BLaER1 (cell line): ENCODE measurements at regions not wholly inside any gene's neighbourhood (a gene's known extent, or its start where the extent isn't known, plus 50 kb on each side); places are given as distances from the start of the nearest gene placed in this dataset.
"Not testable (repeated sequence)": the region's sequence is repeated elsewhere in the genome, so short reads cannot be mapped to it uniquely, and the experiment has no call there.

Source experiments
- H3K27ac ChIP-seq: shearing (Covaris generic); formaldehyde crosslinking; 2 replicates; pipeline ENCODE4 v1.8.1; 2022
- H3K27me3 ChIP-seq: shearing (Covaris generic); formaldehyde crosslinking; 2 replicates; pipeline ENCODE4 v1.8.1; 2022
- H3K36me3 ChIP-seq: shearing (Covaris generic); formaldehyde crosslinking; 2 replicates; pipeline ENCODE4 v1.8.1; 2022
- H3K4me1 ChIP-seq: shearing (Covaris generic); formaldehyde crosslinking; 2 replicates; pipeline ENCODE4 v1.8.1; 2022
- H3K4me2 ChIP-seq: shearing (Covaris generic); formaldehyde crosslinking; 2 replicates; pipeline ENCODE4 v1.8.1; 2022
- H3K4me3 ChIP-seq: shearing (Covaris generic); formaldehyde crosslinking; 2 replicates; pipeline ENCODE4 v1.8.1; 2022
- H3K9ac ChIP-seq: shearing (Covaris generic); formaldehyde crosslinking; 2 replicates; pipeline ENCODE4 v1.8.1; 2022
- H3K9me3 ChIP-seq: shearing (Covaris generic); formaldehyde crosslinking; 2 replicates; pipeline ENCODE4 v1.8.1; 2022
- H4K20me1 ChIP-seq: shearing (Covaris generic); formaldehyde crosslinking; 2 replicates; pipeline ENCODE4 v1.8.1; 2022
- Cebpa-rat ChIP-seq: shearing (Covaris generic); IDR thresholded peaks from 2 replicates; pipeline ENCODE4 v1.8.1; 2022

DNA sequence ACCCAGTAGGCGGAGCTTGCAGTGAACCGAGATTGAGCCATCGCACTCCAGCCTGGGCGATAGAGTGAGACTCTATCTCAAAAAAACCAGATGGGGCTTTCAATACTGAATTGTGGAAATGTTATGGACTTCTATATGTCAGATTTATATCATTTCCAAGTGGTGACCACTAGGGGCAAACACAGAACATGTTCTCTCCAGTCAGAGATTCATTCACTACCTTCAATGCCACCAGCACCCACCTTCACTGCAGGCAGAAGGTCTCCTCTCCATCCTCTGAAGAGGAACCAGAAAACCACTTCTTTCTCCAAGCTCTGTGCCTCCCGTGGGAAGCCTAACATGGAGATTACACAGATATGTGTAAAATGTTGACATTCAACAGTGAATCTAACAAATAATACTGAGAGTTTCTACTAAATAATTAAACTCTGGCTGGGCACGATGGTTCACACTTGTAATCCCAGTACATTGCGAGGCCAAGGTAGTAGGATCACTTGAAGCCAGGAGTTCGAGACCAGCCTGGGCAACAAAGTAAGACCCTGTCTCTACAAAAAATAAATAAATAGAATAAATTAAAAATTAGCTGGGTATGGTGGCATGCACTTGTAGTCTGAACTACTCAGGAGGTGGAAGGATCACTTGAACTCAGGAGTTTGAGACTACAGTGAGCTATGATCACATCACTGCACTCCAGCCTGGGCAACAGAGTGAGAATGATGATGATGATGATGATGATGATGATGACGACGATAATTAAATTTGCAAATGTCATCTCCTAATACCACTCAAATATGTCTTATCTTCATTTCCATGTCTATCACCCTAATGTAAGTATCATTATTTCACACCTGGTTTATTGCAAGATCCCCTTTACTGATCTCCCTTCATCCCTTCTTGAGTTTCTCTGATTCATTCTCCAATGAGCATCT is 151.1 kb downstream of the ZNF281 start:
- TF ChIP-seq Cebpa-rat, result no peak

DNA sequence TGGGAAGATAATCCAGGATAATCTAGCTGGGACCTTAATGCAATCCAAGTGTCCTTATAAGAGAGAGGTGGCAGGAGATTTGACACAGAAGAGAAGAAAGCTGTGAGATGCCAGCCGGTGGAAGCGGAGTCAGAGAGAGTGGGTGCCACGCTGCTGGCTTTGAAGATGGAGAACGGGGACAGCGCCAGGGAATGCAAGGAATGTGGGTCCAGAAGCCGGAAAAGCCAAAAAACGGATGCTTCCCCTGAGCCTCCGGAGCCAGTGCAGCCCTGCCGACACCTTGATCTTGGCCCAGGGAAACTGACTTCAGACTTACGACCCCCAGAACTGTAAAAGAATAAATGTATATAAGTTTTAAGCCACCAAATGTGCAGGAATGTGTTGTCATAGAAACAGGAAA is 152.6 kb downstream of the ZNF281 start:
- Histone ChIP-seq H3K27me3 (no peaks in the 10 kb centered on the region), H3K9ac (no peak overlapping the region), H3K4me3 (no peak overlapping the region)

More for the DNA sequence above, 151.1 kb downstream of the ZNF281 start:
- Histone ChIP-seq H4K20me1 (no peaks in the 10 kb centered on the region), H3K4me3 (no peak overlapping the region), H3K4me2 (no peak overlapping the region), H3K36me3 (no peaks in the 10 kb centered on the region), H3K9ac (no peak overlapping the region), H3K4me1 (peaks cover 10% of the 10 kb centered on the region), H3K27me3 (no peaks in the 10 kb centered on the region), H3K27ac (no peak overlapping the region), H3K9me3 (no peaks in the 10 kb centered on the region)

DNA sequence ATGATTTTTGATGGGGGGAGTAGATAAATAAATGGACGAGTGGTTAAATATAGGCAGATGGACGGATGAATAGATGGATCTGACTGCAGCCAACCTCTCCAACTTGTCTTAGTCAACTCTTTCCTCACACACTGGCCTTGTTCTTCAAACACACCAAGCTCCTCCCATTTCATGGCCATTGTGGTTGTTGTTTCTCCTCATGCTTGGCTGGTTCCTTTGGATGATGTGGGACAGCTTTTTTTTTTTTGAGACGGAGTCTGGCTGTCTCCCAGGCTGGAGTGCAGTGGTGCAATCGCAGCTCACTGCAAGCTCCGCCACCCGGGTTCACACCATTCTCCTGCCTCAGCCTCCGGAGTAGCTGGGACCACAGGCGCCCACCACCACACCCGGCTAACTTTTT is 155.2 kb downstream of the ZNF281 start:
- H3K4me1 ChIP-seq, H4K20me1 ChIP-seq, H3K36me3 ChIP-seq: not testable (repeated sequence)

More for the DNA sequence above, 152.6 kb downstream of the ZNF281 start:
- Histone ChIP-seq H3K27ac (no peak overlapping the region), H3K36me3 (no peaks in the 10 kb centered on the region), H3K4me2 (no peak overlapping the region), H4K20me1 (no peaks in the 10 kb centered on the region), H3K4me1 (peaks cover 10% of the 10 kb centered on the region), H3K9me3 (no peaks in the 10 kb centered on the region)
- no peak for TF ChIP-seq Cebpa-rat

DNA sequence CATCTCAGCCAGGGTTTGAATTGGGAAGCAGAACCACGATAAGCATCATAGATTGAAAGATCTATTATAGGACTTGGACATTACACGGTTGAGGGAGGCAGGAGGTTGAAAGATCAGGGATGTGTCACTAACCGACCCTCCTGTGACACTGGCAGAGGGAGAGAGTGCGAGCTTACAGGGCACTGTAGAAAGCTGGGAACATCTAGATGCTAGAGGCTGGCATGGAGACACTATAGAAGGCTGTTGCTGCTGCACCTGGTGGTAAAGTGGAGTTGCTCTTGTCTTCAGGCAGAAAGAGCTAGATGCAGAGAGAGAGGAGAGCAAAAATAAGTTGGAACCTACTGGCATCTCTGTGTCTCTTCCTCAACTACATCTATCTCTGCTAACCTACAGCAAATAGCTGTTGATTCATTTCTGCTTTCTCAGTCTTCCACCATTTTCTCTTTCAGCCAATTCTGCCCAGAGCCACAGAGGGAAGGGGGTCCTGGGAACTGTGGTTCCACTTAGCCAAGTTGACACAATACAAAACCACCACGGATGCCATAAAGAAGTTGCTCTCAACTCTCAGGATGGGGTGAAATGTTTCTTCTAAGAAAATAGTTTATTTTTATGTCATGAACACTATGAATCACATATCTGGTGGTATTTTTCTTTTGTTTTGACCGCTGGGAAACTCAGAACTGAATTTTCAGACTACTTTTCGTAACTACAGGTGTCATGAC is 155.9 kb downstream of the ZNF281 start:
- no peak overlapping the region for H3K4me3 ChIP-seq
- H3K9ac ChIP-seq, result no peak overlapping the region
- H3K36me3 ChIP-seq, result no peaks in the 10 kb centered on the region
- no peaks in the 10 kb centered on the region for H4K20me1 ChIP-seq
- no peak overlapping the region for H3K27ac ChIP-seq
- no peaks in the 10 kb centered on the region for H3K27me3 ChIP-seq
- no peak for TF ChIP-seq Cebpa-rat
- H3K4me1 ChIP-seq, result peaks cover 10% of the 10 kb centered on the region
- no peaks in the 10 kb centered on the region for H3K9me3 ChIP-seq
- H3K4me2 ChIP-seq, result no peak overlapping the region

More for the DNA sequence above, 155.2 kb downstream of the ZNF281 start:
- not testable (repeated sequence) for H3K4me3 ChIP-seq, H3K27me3 ChIP-seq, H3K27ac ChIP-seq, H3K9me3 ChIP-seq, H3K9ac ChIP-seq
- peak overlapping the region; percentile 28 for H3K4me2 ChIP-seq

DNA sequence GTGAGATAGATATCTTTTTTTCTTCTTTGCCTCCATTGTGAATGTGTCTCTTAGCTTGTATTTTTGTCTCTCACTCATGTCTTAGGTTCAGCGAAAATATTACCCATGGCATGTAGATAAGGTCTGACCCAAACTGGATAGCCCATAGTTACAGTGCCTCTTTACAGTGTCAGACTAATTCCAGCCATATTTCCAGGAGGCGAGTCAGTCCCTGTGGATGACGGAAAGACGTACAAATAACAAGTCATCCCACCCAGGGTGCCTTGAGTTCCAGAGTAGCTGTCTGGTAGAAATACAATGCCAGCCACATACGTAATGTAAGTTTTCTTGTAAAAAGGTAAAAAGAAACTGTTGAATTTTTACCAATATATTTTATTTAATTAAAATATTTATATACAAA is 157.3 kb downstream of the ZNF281 start:
- Histone ChIP-seq H3K4me3 (no peak overlapping the region), H3K36me3 (no peaks in the 10 kb centered on the region), H4K20me1 (no peaks in the 10 kb centered on the region), H3K27me3 (no peaks in the 10 kb centered on the region), H3K27ac (no peak overlapping the region), H3K4me1 (peaks cover 10% of the 10 kb centered on the region), H3K4me2 (no peak overlapping the region), H3K9ac (no peak overlapping the region), H3K9me3 (no peaks in the 10 kb centered on the region)
- TF ChIP-seq Cebpa-rat, result no peak

DNA sequence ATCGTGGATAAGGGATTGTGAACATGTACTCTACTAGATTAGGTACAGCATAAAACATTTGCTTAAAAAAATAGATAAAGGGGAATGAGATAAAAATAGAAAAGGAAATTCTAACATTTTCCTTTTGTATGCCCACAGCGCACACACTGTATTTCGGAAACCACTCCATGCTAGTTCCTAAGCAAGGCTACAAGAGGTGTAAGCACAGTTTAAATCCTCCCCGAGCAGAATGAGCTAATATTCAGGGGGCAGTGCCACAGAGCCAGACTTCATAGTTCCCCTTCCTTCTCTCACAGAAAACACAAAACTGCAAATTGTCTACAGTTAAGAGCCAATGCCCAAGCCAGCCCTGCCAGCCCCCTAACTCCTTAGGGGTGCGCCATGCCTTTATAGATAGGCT is 159.4 kb downstream of the ZNF281 start:
- H3K9me3 ChIP-seq, result no peaks in the 10 kb centered on the region
- no peak overlapping the region for H3K4me2 ChIP-seq

DNA sequence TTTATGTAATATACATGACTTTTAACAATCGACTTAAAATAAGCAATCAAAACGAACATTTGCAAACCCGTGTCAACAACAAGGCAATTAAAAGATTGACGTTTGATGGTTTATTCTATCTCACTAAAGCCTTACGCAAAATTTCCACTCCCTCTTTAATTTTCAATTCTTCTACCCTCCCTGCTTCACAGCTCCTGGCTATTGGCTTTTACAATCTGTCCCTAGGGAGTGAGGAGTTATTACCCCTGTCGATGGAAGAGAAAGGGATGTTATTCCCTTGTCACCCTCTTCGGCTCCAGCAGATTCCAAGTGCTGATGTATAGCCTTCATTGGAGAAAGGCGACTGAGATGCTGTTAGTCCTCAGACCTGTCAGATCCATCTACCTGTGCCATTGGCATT is 161.3 kb downstream of the ZNF281 start:
- Histone ChIP-seq H4K20me1 (no peaks in the 10 kb centered on the region), H3K27me3 (no peaks in the 10 kb centered on the region), H3K27ac (no peak overlapping the region), H3K4me1 (no peaks in the 10 kb centered on the region), H3K36me3 (no peaks in the 10 kb centered on the region), H3K4me2 (no peak overlapping the region), H3K9ac (no peak overlapping the region), H3K4me3 (no peak overlapping the region), H3K9me3 (no peaks in the 10 kb centered on the region)
- TF ChIP-seq Cebpa-rat, result no peak

More for the DNA sequence above, 159.4 kb downstream of the ZNF281 start:
- Histone ChIP-seq H3K27me3 (no peaks in the 10 kb centered on the region), H4K20me1 (no peaks in the 10 kb centered on the region), H3K4me1 (peaks cover 10% of the 10 kb centered on the region), H3K36me3 (no peaks in the 10 kb centered on the region), H3K27ac (no peak overlapping the region), H3K4me3 (no peak overlapping the region), H3K9ac (no peak overlapping the region)
- no peak for TF ChIP-seq Cebpa-rat

DNA sequence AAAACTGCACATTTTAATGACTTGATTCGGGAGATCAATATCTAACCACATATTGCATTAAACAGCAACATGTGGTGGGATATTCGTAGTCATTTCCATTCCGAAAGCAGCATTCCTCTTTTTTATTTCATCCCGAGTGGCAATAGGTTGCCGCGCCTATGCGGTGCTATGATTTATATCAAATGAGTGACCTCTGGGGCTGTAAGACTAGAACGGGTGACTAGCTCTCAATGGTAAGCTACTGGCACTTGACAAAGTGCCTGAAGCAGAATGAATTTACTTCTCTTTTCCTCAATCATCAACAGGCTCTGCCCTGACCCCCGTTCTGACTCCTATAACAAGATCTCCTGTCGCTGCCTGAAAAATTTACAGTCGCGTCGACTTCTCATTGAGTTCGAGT is 162.3 kb downstream of the ZNF281 start:
- H3K4me2 ChIP-seq, result no peak overlapping the region
- no peak overlapping the region for H3K4me3 ChIP-seq

DNA sequence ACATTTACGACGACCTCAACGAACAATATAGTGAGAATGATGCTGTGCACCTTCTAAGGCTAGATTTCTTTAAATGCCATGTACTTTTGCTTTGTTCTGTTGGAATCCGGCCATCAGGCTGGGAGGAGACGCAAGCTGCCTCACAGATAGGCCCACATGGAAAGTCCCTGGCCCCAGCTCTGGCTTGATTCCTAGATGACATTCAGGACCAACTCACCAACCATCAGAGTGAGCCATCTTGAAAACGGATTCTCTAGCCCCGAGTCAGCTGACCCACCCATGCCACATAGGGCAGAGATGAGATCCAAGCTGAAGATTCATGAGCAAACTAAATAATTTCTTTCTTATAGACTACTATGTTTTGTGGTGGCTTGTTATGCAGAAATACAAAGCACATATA is 164.4 kb downstream of the ZNF281 start:
- H3K4me1 ChIP-seq, result peaks cover 20% of the 10 kb centered on the region
- H3K27ac ChIP-seq, result no peak overlapping the region
- H3K9me3 ChIP-seq, result no peaks in the 10 kb centered on the region
- H3K4me3 ChIP-seq, result no peak overlapping the region
- no peaks in the 10 kb centered on the region for H3K36me3 ChIP-seq
- TF ChIP-seq Cebpa-rat, result no peak
- no peak overlapping the region for H3K9ac ChIP-seq
- H3K4me2 ChIP-seq, result no peak overlapping the region
- no peaks in the 10 kb centered on the region for H3K27me3 ChIP-seq
- H4K20me1 ChIP-seq, result no peaks in the 10 kb centered on the region

More for the DNA sequence above, 162.3 kb downstream of the ZNF281 start:
- Histone ChIP-seq H3K36me3 (no peaks in the 10 kb centered on the region), H4K20me1 (no peaks in the 10 kb centered on the region), H3K4me1 (peaks cover 8% of the 10 kb centered on the region), H3K27me3 (no peaks in the 10 kb centered on the region), H3K27ac (no peak overlapping the region), H3K9ac (no peak overlapping the region), H3K9me3 (no peaks in the 10 kb centered on the region)
- no peak for TF ChIP-seq Cebpa-rat

DNA sequence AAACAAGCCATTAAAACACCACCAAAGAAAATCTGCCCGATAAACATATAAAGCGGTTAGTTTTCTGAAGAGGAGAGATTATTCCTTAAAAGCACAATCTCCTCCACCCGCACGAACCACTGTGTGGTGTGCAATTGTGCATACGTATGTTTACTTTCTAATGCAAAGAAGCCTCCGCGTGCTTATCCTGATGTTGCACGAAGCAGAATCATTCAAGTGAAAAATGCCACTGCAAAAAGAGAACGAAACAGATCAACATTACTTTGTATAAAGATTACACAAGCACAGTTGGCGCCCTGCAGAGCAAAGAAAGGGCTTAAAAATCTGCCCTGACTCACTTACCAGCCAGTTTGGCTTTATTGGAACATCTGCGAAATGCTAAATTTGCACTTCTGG is 166.8 kb downstream of the ZNF281 start:
- Histone ChIP-seq H3K4me3 (no peak overlapping the region), H3K4me2 (peak overlapping the region; percentile 29), H3K27ac (no peak overlapping the region), H3K4me1 (peaks cover 34% of the 10 kb centered on the region), H4K20me1 (no peaks in the 10 kb centered on the region), H3K27me3 (no peaks in the 10 kb centered on the region), H3K9me3 (no peaks in the 10 kb centered on the region), H3K9ac (no peak overlapping the region), H3K36me3 (no peaks in the 10 kb centered on the region)
- TF ChIP-seq Cebpa-rat, result no peak
